OCI-LY3 (cell line): ENCODE measurements at regions not wholly inside any gene's neighbourhood (a gene's known extent, or its start where the extent isn't known, plus 50 kb on each side); places are given as distances from the start of the nearest gene placed in this dataset.

ENCODE experiments used
- H2AFZ ChIP-seq: fragments of 200-600, 300-600 bp; shearing (Covaris generic); 2 replicates; pipeline ENCODE4 v1.6.0; 2014; ENCODE audit warnings: antibody characterized with exemption, low read depth, low read length
- H3K27ac ChIP-seq: fragments of 200-600, 300-600 bp; sonication (generic); 2 replicates; pipeline ENCODE4 v1.5.1; 2014; ENCODE audit warnings: mild to moderate bottlenecking, low read length, moderate library complexity, mixed read lengths
- H3K27me3 ChIP-seq: fragments of 200-600, 300-600 bp; sonication (generic); 2 replicates; pipeline ENCODE4 v1.6.1; 2014; ENCODE audit warnings: low read depth, low read length, mixed read lengths
- H3K36me3 ChIP-seq: fragments of 200-600, 300-600 bp; sonication (generic); replicated peaks from 2 replicates; pipeline ENCODE3; 2014; ENCODE audit warnings: low read depth, low read length, mixed read lengths
- H3K4me1 ChIP-seq: fragments of 300-600, 200-600 bp; sonication (generic); 2 replicates; pipeline ENCODE4 v1.6.1; 2014; ENCODE audit warnings: low read length, mixed read lengths
- H3K4me2 ChIP-seq: fragments of 200-600, 300-600 bp; sonication (generic); 2 replicates; pipeline ENCODE4 v1.6.1; 2014; ENCODE audit warnings: low read length, mixed read lengths
- H3K4me3 ChIP-seq: fragments of 300-600, 200-600 bp; sonication (generic); 2 replicates; pipeline ENCODE4 v1.5.1; 2014; ENCODE audit warnings: antibody characterized with exemption, mild to moderate bottlenecking, low read length, moderate library complexity
- H3K79me2 ChIP-seq: fragments of 300-600, 200-600 bp; shearing (Covaris generic); 2 replicates; pipeline ENCODE4 v1.6.1; 2014; ENCODE audit warnings: mild to moderate bottlenecking, low read length, mixed read lengths
- H3K9ac ChIP-seq: fragments of 300-600, 200-600 bp; shearing (Covaris generic); 2 replicates; pipeline ENCODE4 v1.6.0; 2014; ENCODE audit warnings: mild to moderate bottlenecking, low read length, moderate library complexity
- H3K9me3 ChIP-seq: fragments of 200-600, 300-600 bp; shearing (Covaris generic); 2 replicates; pipeline ENCODE4 v1.6.1; 2014; ENCODE audit warnings: low read length, mixed read lengths; ENCODE audit not compliant: insufficient read depth
- H4K20me1 ChIP-seq: fragments of 200-600, 300-600 bp; sonication (generic); 2 replicates; pipeline ENCODE4 v1.6.1; 2016; ENCODE audit warnings: low read length, mixed read lengths; ENCODE audit not compliant: insufficient read depth
- EZH2phosphoT487 ChIP-seq: fragments of 200-600 bp; shearing (Covaris generic); IDR thresholded peaks from 2 replicates; pipeline ENCODE4 v1.6.1; 2018; ENCODE audit warnings: antibody characterized with exemption, mixed run types, low read depth
- TF ChIP-seq, protein P1 (sequence below): fragments of 200-600, 300-600 bp; sonication (generic); IDR thresholded peaks from 2 replicates; pipeline ENCODE4 v1.5.1; 2014; ENCODE audit warnings: antibody characterized with exemption, low read length, low read depth

DNA sequence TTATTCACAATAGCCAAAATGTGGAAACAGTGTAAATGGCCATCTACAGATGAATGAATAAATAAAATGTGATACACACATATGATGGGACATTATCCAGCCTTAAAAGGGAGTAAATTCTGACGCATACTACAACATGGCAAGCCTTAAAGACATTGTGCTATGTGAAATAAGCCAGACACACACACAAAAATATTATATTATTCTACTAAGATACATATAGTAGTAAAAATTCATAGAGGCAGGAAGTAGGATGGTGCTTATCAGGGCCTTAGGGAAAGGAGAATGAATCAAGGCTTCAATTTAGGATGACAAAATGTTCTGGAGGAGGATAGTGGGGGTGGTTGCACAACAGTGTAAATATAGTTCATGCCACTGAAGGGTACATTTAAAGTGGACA, 346.7 kb upstream of the SMARCA2 start:
- H3K9ac ChIP-seq: no peak overlapping the region
- no peaks in the 10 kb centered on the region for H3K27me3 ChIP-seq
- no peak overlapping the region for H3K4me2 ChIP-seq
- no peaks in the 10 kb centered on the region for H3K79me2 ChIP-seq
- H3K27ac ChIP-seq: no peak overlapping the region
- H4K20me1 ChIP-seq: no peaks in the 10 kb centered on the region
- TF ChIP-seq, protein P1, sequence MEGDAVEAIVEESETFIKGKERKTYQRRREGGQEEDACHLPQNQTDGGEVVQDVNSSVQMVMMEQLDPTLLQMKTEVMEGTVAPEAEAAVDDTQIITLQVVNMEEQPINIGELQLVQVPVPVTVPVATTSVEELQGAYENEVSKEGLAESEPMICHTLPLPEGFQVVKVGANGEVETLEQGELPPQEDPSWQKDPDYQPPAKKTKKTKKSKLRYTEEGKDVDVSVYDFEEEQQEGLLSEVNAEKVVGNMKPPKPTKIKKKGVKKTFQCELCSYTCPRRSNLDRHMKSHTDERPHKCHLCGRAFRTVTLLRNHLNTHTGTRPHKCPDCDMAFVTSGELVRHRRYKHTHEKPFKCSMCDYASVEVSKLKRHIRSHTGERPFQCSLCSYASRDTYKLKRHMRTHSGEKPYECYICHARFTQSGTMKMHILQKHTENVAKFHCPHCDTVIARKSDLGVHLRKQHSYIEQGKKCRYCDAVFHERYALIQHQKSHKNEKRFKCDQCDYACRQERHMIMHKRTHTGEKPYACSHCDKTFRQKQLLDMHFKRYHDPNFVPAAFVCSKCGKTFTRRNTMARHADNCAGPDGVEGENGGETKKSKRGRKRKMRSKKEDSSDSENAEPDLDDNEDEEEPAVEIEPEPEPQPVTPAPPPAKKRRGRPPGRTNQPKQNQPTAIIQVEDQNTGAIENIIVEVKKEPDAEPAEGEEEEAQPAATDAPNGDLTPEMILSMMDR: no peak
- TF ChIP-seq EZH2phosphoT487: no peak
- H3K4me3 ChIP-seq: no peak overlapping the region
- H3K9me3 ChIP-seq: no peaks in the 10 kb centered on the region
- H3K4me1 ChIP-seq: no peaks in the 10 kb centered on the region
- no peaks in the 10 kb centered on the region for H3K36me3 ChIP-seq
- H2AFZ ChIP-seq: no peak overlapping the region

DNA sequence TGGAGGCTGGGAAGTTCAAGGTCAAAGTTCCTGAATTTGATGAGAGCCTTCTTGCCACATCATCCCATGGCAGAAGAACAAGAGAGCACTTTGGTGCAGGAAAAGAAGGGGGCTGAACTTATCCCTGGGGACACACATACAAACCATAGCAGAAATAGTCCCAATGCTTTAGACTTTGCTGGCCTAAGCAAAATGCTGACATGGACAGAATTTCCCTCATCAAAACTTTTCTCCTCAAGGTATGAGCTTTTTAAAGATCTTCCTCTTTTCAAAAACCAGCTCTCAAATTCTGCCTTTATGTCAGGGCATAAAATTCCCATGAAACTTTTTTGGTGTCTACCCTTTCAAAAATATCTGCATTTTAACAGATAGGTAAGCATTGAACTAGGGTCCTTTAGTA, 341.8 kb upstream of the SMARCA2 start:
- Histone ChIP-seq H3K27ac (no peak overlapping the region), H3K27me3 (no peaks in the 10 kb centered on the region), H3K4me3 (no peak overlapping the region), H3K9me3 (no peaks in the 10 kb centered on the region), H3K36me3 (no peaks in the 10 kb centered on the region), H4K20me1 (no peaks in the 10 kb centered on the region), H3K9ac (no peak overlapping the region), H2AFZ (no peak overlapping the region), H3K4me2 (no peak overlapping the region), H3K4me1 (peaks cover 4% of the 10 kb centered on the region; the same call in 1 of the 2 replicates), H3K79me2 (no peaks in the 10 kb centered on the region)
- TF ChIP-seq EZH2phosphoT487: no peak
- TF ChIP-seq, protein P1: no peak

GRCh38 chr9:1676771-1677170, 338.4 kb upstream of the SMARCA2 start:
- no peak overlapping the region for H3K4me3 ChIP-seq
- no peak overlapping the region for H2AFZ ChIP-seq
- H3K4me2 ChIP-seq: no peak overlapping the region
- H3K79me2 ChIP-seq: no peaks in the 10 kb centered on the region
- H3K27ac ChIP-seq: no peak overlapping the region
- H3K9me3 ChIP-seq: no peaks in the 10 kb centered on the region
- TF ChIP-seq, protein P1: no peak
- TF ChIP-seq EZH2phosphoT487: no peak
- peaks cover 4% of the 10 kb centered on the region; the same call in 1 of the 2 replicates for H3K4me1 ChIP-seq
- H3K9ac ChIP-seq: no peak overlapping the region
- H3K36me3 ChIP-seq: no peaks in the 10 kb centered on the region
- no peaks in the 10 kb centered on the region for H3K27me3 ChIP-seq
- no peaks in the 10 kb centered on the region for H4K20me1 ChIP-seq

DNA sequence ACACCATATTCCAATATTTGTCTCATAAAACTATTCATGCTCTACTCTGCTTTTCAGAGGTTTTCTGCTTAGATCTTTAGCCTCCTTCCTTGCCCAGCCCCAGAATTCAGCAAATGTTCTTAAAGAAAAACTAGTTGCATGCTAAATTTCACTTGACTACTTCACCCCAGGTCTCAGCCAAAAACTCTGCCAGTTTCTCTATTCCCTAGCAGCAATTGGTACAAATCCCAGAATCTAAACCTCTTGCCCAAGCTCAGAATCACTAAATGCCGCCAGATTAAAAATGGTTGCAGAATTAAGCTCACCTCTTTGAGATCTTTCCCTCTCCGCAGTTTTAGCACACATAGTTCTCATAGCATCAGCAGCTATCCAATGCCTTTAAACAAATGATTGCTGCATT, 331.2 kb upstream of the SMARCA2 start:
- Histone ChIP-seq H4K20me1 (no peaks in the 10 kb centered on the region), H3K27ac (no peak overlapping the region), H2AFZ (no peak overlapping the region), H3K9me3 (no peaks in the 10 kb centered on the region), H3K36me3 (no peaks in the 10 kb centered on the region), H3K79me2 (no peaks in the 10 kb centered on the region), H3K9ac (no peak overlapping the region), H3K4me1 (no peaks in the 10 kb centered on the region), H3K4me2 (no peak overlapping the region), H3K27me3 (no peaks in the 10 kb centered on the region), H3K4me3 (no peak overlapping the region)
- TF ChIP-seq, protein P1: no peak
- no peak for TF ChIP-seq EZH2phosphoT487
